ENCODE measurements at regions not wholly inside any gene's neighbourhood (a gene's known extent, or its start where the extent isn't known, plus 50 kb on each side); places are given as distances from the start of the nearest gene placed in this dataset.

- no peak overlapping the region for H3K27ac Mint-ChIP-seq
- no peaks in the 10 kb centered on the region for H3K36me3 Mint-ChIP-seq (ENCODE audit: insufficient read depth)
- peaks cover 14% of the 10 kb centered on the region for H3K27me3 Mint-ChIP-seq
- no peak for TF ChIP-seq CTCF (IDR thresholded peaks at IDR 0.05; ENCODE audit: unreplicated experiment)
- no peak overlapping the region for H3K4me3 Mint-ChIP-seq (ENCODE audit: low read depth)
- DNase-seq (ENCODE audit: low spot score, unreplicated experiment): no peak
- H3K4me1 Mint-ChIP-seq (ENCODE audit: low read depth): no peaks in the 10 kb centered on the region
- no peaks in the 10 kb centered on the region for H3K9me3 Mint-ChIP-seq (ENCODE audit: low read depth)
These were observed 141.9 kb downstream of the SLIT2 start for GRCh38 chr4:20393486-20394100.

GRCh38 chr4:20394512-20394911 lies 142.8 kb downstream of the SLIT2 start:
- DNase-seq (ENCODE audit: low spot score, unreplicated experiment): no peak
- no peak overlapping the region for H3K4me3 Mint-ChIP-seq (ENCODE audit: low read depth)
- TF ChIP-seq CTCF (IDR thresholded peaks at IDR 0.05; ENCODE audit: unreplicated experiment): no peak
- no peak overlapping the region for H3K27ac Mint-ChIP-seq
- peaks cover 16% of the 10 kb centered on the region for H3K27me3 Mint-ChIP-seq
- no peaks in the 10 kb centered on the region for H3K36me3 Mint-ChIP-seq (ENCODE audit: insufficient read depth)
- H3K9me3 Mint-ChIP-seq (ENCODE audit: low read depth): no peaks in the 10 kb centered on the region
- H3K4me1 Mint-ChIP-seq (ENCODE audit: low read depth): no peaks in the 10 kb centered on the region

DNA sequence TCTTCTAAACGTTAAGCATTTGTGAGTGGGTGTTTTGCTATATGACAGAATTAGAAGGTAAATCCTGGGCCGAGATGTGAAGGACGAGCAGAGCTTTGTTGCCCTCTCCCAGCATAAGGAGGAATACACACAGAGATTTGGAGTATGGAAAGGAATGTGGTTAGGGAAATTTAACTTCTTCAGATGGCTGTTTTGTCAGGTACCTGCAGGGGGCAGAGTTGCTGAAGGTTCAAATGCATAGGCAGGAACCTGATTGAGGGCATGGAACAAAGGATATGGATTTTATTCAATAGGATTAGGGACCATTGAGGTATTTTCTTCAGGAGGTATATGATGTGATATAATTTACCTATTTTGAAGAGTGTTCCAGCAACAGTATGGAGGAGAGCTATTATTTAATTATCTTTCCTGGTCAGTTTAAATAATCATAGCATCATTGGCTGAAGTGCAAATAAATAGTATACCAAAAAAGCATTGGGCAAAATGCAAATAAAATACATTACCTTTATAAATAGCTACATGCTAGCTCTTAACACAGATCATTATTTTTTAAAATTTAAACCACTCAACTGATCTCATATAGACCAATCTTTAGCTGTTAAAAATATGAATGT lies 143.6 kb downstream of the SLIT2 start:
- peak overlapping the region; percentile 75 for H3K27ac Mint-ChIP-seq
- no peaks in the 10 kb centered on the region for H3K9me3 Mint-ChIP-seq (ENCODE audit: low read depth)
- peak; percentile 68 for TF ChIP-seq CTCF (IDR thresholded peaks at IDR 0.05; ENCODE audit: unreplicated experiment)
- peak; percentile 11 for DNase-seq (ENCODE audit: low spot score, unreplicated experiment)
- no peak overlapping the region for H3K4me3 Mint-ChIP-seq (ENCODE audit: low read depth)
- no peaks in the 10 kb centered on the region for H3K4me1 Mint-ChIP-seq (ENCODE audit: low read depth)
- H3K36me3 Mint-ChIP-seq (ENCODE audit: insufficient read depth): no peaks in the 10 kb centered on the region
- peaks cover 24% of the 10 kb centered on the region for H3K27me3 Mint-ChIP-seq

- TF ChIP-seq CTCF (IDR thresholded peaks at IDR 0.05; ENCODE audit: unreplicated experiment): no peak
- Mint-ChIP-seq H3K36me3 (ENCODE audit: insufficient read depth) (no peaks in the 10 kb centered on the region), H3K9me3 (ENCODE audit: low read depth) (no peaks in the 10 kb centered on the region), H3K27ac (no peak overlapping the region), H3K27me3 (peaks cover 21% of the 10 kb centered on the region), H3K4me1 (ENCODE audit: low read depth) (no peaks in the 10 kb centered on the region), H3K4me3 (ENCODE audit: low read depth) (no peak overlapping the region)
- no peak for DNase-seq (ENCODE audit: low spot score, unreplicated experiment)
These were observed 151.6 kb downstream of the SLIT2 start for GRCh38 chr4:20403290-20403689.

GRCh38 chr4:20403846-20404245 lies 152.1 kb downstream of the SLIT2 start:
- peaks cover 20% of the 10 kb centered on the region for H3K27me3 Mint-ChIP-seq
- no peak for TF ChIP-seq CTCF (IDR thresholded peaks at IDR 0.05; ENCODE audit: unreplicated experiment)
- no peaks in the 10 kb centered on the region for H3K36me3 Mint-ChIP-seq (ENCODE audit: insufficient read depth)
- H3K4me1 Mint-ChIP-seq (ENCODE audit: low read depth): no peaks in the 10 kb centered on the region
- H3K4me3 Mint-ChIP-seq (ENCODE audit: low read depth): no peak overlapping the region
- DNase-seq (ENCODE audit: low spot score, unreplicated experiment): no peak
- no peaks in the 10 kb centered on the region for H3K9me3 Mint-ChIP-seq (ENCODE audit: low read depth)
- H3K27ac Mint-ChIP-seq: no peak overlapping the region

Data from progenitor cell of endocrine pancreas (in vitro differentiated cells).